ENCODE measurements at regions not wholly inside any gene's neighbourhood (a gene's known extent, or its start where the extent isn't known, plus 50 kb on each side); places are given as distances from the start of the nearest gene placed in this dataset.

DNA sequence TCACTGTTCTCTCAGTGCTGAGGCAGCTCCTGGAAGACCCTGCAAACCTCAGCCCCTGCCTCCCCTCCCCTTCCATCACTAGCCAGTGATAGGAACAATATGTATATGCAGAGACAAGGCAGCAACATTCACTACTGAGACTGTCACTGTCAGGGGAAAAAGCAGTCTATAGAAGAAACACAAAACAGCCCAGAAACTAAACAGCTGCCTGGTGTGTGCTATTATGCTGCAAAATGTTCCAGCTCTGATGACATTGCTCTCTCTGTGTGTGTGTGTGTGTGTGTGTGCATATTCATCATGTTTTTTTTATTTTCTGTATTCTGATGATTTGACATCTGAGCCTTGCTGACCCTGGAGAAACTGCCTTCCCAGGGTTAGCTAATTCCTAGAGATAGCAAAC is 147.2 kb downstream of the SPATA18 start:
- TF ChIP-seq CTCF (IDR thresholded peaks at IDR 0.05; ENCODE audit: low read length) (no peak), EZH2 (IDR thresholded peaks at IDR 0.05; ENCODE audit: borderline replicate concordance, low read length) (no peak)
